Activated CD4-positive, alpha-beta T cell treated with anti-CD3 and anti-CD28 coated beads, Interleukin-10, Interleukin-2, amounts not matched to agents 100 ng/mL and 50 ng/mL, durations not matched to agents 16 hours and 8 hours (primary cell): ENCODE measurements at regions not wholly inside any gene's neighbourhood (a gene's known extent, or its start where the extent isn't known, plus 50 kb on each side); places are given as distances from the start of the nearest gene placed in this dataset.
"Not testable (repeated sequence)": the region's sequence is repeated elsewhere in the genome, so short reads cannot be mapped to it uniquely, and the experiment has no call there.

Experiments used
- DNase-seq: peaks from one replicate; pipeline ENCODE4 v3.0.0-alpha.2; 2020

- DNase-seq: no peak
These were observed 138.9 kb downstream of the HMX1 start for GRCh38 chr4:8732681-8733243.

- no peak for DNase-seq
These were observed 139.5 kb downstream of the CPZ start for GRCh38 chr4:8732092-8732491.

GRCh38 chr4:8731364-8731763 lies 138.8 kb downstream of the CPZ start:
- no peak for DNase-seq

GRCh38 chr4:8730681-8731080 lies 138.1 kb downstream of the CPZ start:
- DNase-seq: no peak

GRCh38 chr4:8730159-8730558 lies 137.6 kb downstream of the CPZ start:
- DNase-seq: no peak

- DNase-seq: no peak
These were observed 137.0 kb downstream of the CPZ start for GRCh38 chr4:8729408-8730149.

- DNase-seq: no peak
These were observed 136.2 kb downstream of the CPZ start for GRCh38 chr4:8728536-8729407.

- DNase-seq: no peak
These were observed 135.3 kb downstream of the CPZ start for GRCh38 chr4:8727546-8728510.

- no peak for DNase-seq
These were observed 134.6 kb downstream of the CPZ start for GRCh38 chr4:8727131-8727530.

- DNase-seq: no peak
These were observed 133.8 kb downstream of the CPZ start for GRCh38 chr4:8726344-8726851.

GRCh38 chr4:8725845-8726244 lies 133.3 kb downstream of the CPZ start:
- no peak for DNase-seq

- no peak for DNase-seq
These were observed 132.7 kb downstream of the CPZ start for GRCh38 chr4:8725071-8725841.

- DNase-seq: no peak
These were observed 132.0 kb downstream of the CPZ start for GRCh38 chr4:8724436-8725070.

GRCh38 chr4:8723222-8723980 lies 130.8 kb downstream of the CPZ start:
- no peak for DNase-seq

GRCh38 chr4:8722556-8722955 lies 130.0 kb downstream of the CPZ start:
- no peak for DNase-seq

- no peak for DNase-seq
These were observed 129.1 kb downstream of the CPZ start for GRCh38 chr4:8721621-8722020.

GRCh38 chr4:8719421-8719820 lies 126.9 kb downstream of the CPZ start:
- DNase-seq: no peak

GRCh38 chr4:8717470-8717869 lies 124.9 kb downstream of the CPZ start:
- DNase-seq: not testable (repeated sequence)

- DNase-seq: no peak
These were observed 118.4 kb downstream of the CPZ start for GRCh38 chr4:8710946-8711345.

- no peak for DNase-seq
These were observed 117.9 kb downstream of the CPZ start for GRCh38 chr4:8710416-8710815.
